WTC11 (cell line): ENCODE measurements at regions not wholly inside any gene's neighbourhood (a gene's known extent, or its start where the extent isn't known, plus 50 kb on each side); places are given as distances from the start of the nearest gene placed in this dataset.

Source experiments
- ATAC-seq: fragments of 200-7000 bp; cut with Tn5 transposase; 2 replicates; pipeline ENCODE4 v1.10.0; 2021; ENCODE audit warnings: mild to moderate bottlenecking, moderate library complexity
- CTCF ChIA-PET: fragments of 300-600 bp; sonication (Branson Sonifier 250); formaldehyde crosslinking; loops from one replicate; lab custom pipeline; 2021; ENCODE audit warnings: antibody characterized with exemption; lab: Charles Lee
- POLR2A ChIA-PET: fragments of 350-600 bp; sonication (Branson Sonifier 250); formaldehyde crosslinking; loops from one replicate; lab custom pipeline; 2021; ENCODE audit warnings: antibody characterized with exemption; lab: Charles Lee
- DNase-seq: peaks from one replicate; pipeline ENCODE4 v3.0.0; 2021; ENCODE audit warnings: low spot score
- H3K27ac Mint-ChIP-seq: 2 replicates; pipeline ENCODE4 v1.8.0; 2021; ENCODE audit warnings: mixed read lengths
- H3K27me3 Mint-ChIP-seq: 2 replicates; pipeline ENCODE4 v1.8.0; 2021; ENCODE audit warnings: low read depth, mild to moderate bottlenecking, moderate library complexity, mixed read lengths
- H3K36me3 Mint-ChIP-seq: 2 replicates; pipeline ENCODE4 v1.8.0; 2021; ENCODE audit warnings: mixed read lengths
- H3K4me1 Mint-ChIP-seq: 2 replicates; pipeline ENCODE4 v1.8.0; 2022; ENCODE audit warnings: mixed read lengths
- H3K4me3 Mint-ChIP-seq: 2 replicates; pipeline ENCODE4 v1.8.0; 2021; ENCODE audit warnings: mild to moderate bottlenecking, moderate library complexity, mixed read lengths
- H3K9me3 Mint-ChIP-seq: 2 replicates; pipeline ENCODE4 v1.8.0; 2021; ENCODE audit warnings: mixed read lengths
- ATF3 ChIP-seq: sonication (generic); formaldehyde crosslinking; conservative IDR thresholded peaks from 2 replicates; pipeline ENCODE4 v1.8.1; 2022; ENCODE audit warnings: mild to moderate bottlenecking, missing genetic modification reagents
- E2F5 ChIP-seq: sonication (generic); formaldehyde crosslinking; IDR thresholded peaks from 2 replicates; pipeline ENCODE4 v1.8.1; 2022; ENCODE audit warnings: mild to moderate bottlenecking, moderate library complexity, missing genetic modification reagents
- ELF4 ChIP-seq: sonication (generic); formaldehyde crosslinking; IDR thresholded peaks from 2 replicates; pipeline ENCODE4 v1.8.1; 2022; ENCODE audit warnings: low read depth, mild to moderate bottlenecking, moderate library complexity, missing genetic modification reagents
- ERG ChIP-seq: fragments of 250-450 bp; sonication (Bioruptor Pico); IDR thresholded peaks from 2 replicates; pipeline ENCODE4 v1.8.0; 2021; ENCODE audit warnings: mild to moderate bottlenecking
- ESRRA ChIP-seq: sonication (generic); formaldehyde crosslinking; IDR thresholded peaks from 2 replicates; pipeline ENCODE4 v1.8.1; 2022; ENCODE audit warnings: mild to moderate bottlenecking, missing genetic modification reagents, borderline replicate concordance
- FOXK1 ChIP-seq: sonication (generic); formaldehyde crosslinking; IDR thresholded peaks from 2 replicates; pipeline ENCODE4 v1.8.0; 2022; ENCODE audit warnings: mild to moderate bottlenecking, moderate library complexity, missing genetic modification reagents
- GABPB1 ChIP-seq: sonication (generic); formaldehyde crosslinking; IDR thresholded peaks from 2 replicates; pipeline ENCODE4 v1.8.1; 2023; ENCODE audit warnings: mild to moderate bottlenecking, missing genetic modification reagents
- NFATC4 ChIP-seq: fragments of 250-450 bp; sonication (Bioruptor Pico); IDR thresholded peaks from 2 replicates; pipeline ENCODE4 v1.9.0; 2021; ENCODE audit warnings: mild to moderate bottlenecking
- NR2C2 ChIP-seq: sonication (generic); formaldehyde crosslinking; IDR thresholded peaks from 2 replicates; pipeline ENCODE4 v1.8.0; 2022; ENCODE audit warnings: mild to moderate bottlenecking, missing genetic modification reagents
- PREB ChIP-seq: sonication (generic); formaldehyde crosslinking; IDR thresholded peaks from 2 replicates; pipeline ENCODE4 v1.8.1; 2022; ENCODE audit warnings: mild to moderate bottlenecking, missing genetic modification reagents, moderate library complexity, borderline replicate concordance
- SP1 ChIP-seq: sonication (generic); formaldehyde crosslinking; conservative IDR thresholded peaks from 2 replicates; pipeline ENCODE4 v1.8.1; 2022; ENCODE audit warnings: missing genetic modification reagents
- USF2 ChIP-seq: sonication (generic); formaldehyde crosslinking; IDR thresholded peaks from 2 replicates; pipeline ENCODE4 v1.8.1; 2023; ENCODE audit warnings: mild to moderate bottlenecking, missing genetic modification reagents, moderate library complexity
- ZNF232 ChIP-seq: sonication (generic); formaldehyde crosslinking; IDR thresholded peaks from 2 replicates; pipeline ENCODE4 v1.8.0; 2022; ENCODE audit warnings: mild to moderate bottlenecking, missing genetic modification reagents
- ZNF263 ChIP-seq: sonication (generic); formaldehyde crosslinking; IDR thresholded peaks from 2 replicates; pipeline ENCODE4 v1.8.1; 2022; ENCODE audit warnings: low read depth, mild to moderate bottlenecking, moderate library complexity, missing genetic modification reagents
- ZNF396 ChIP-seq: fragments of 250-450 bp; sonication (Bioruptor Pico); IDR thresholded peaks from 2 replicates; pipeline ENCODE4 v1.8.0; 2021; ENCODE audit warnings: mild to moderate bottlenecking, moderate library complexity, borderline replicate concordance
- ZNF423 ChIP-seq: fragments of 250-450 bp; sonication (Bioruptor Pico); IDR thresholded peaks from 2 replicates; pipeline ENCODE4 v2.1.2; 2022; ENCODE audit warnings: mild to moderate bottlenecking, moderate library complexity
- ZNF425 ChIP-seq: fragments of 250-450 bp; sonication (Bioruptor Pico); conservative IDR thresholded peaks from 2 replicates; pipeline ENCODE4 v1.9.0; 2021; ENCODE audit warnings: mild to moderate bottlenecking
- ZSCAN18 ChIP-seq: fragments of 250-450 bp; sonication (Bioruptor Pico); IDR thresholded peaks from 2 replicates; pipeline ENCODE4 v2.1.2; 2022; ENCODE audit warnings: mild to moderate bottlenecking, moderate library complexity

GRCh38 chr1:58430421-58431275 lies 115.9 kb downstream of the OMA1 start:
- no peak for ATAC-seq
- Mint-ChIP-seq H3K27ac (no peak overlapping the region), H3K36me3 (no peaks in the 10 kb centered on the region), H3K4me1 (no peaks in the 10 kb centered on the region), H3K27me3 (no peaks in the 10 kb centered on the region), H3K4me3 (no peak overlapping the region)
- no peak for DNase-seq
- CTCF ChIA-PET: no interaction called here
- no peak for TF ChIP-seq ZNF423 (CRISPR knock-in tag)
- no peak for TF ChIP-seq PREB (CRISPR knock-in tag)
- TF ChIP-seq NFATC4: no peak
- TF ChIP-seq ZNF425 (CRISPR knock-in tag): no peak
- TF ChIP-seq, all 79 proteins: peak for 0
- POLR2A ChIA-PET: no interaction called here
- peaks cover 4% of the 10 kb centered on the region for H3K9me3 Mint-ChIP-seq

GRCh38 chr1:58426918-58427317 lies 119.6 kb downstream of the OMA1 start:
- ATAC-seq (no peak), DNase-seq (no peak)
- ChIA-PET CTCF (no interaction called here), POLR2A (no interaction called here)
- Mint-ChIP-seq H3K27ac (no peak overlapping the region), H3K36me3 (no peaks in the 10 kb centered on the region), H3K27me3 (no peaks in the 10 kb centered on the region; the same call in 1 of the 2 replicates), H3K4me1 (no peaks in the 10 kb centered on the region), H3K4me3 (no peak overlapping the region), H3K9me3 (peaks cover 4% of the 10 kb centered on the region)
- TF ChIP-seq SP1 (CRISPR knock-in tag): no peak
- no peak for TF ChIP-seq ZNF396 (CRISPR knock-in tag)
- no peak for TF ChIP-seq ELF4
- TF ChIP-seq ATF3 (CRISPR knock-in tag): no peak
- TF ChIP-seq ZNF263 (CRISPR knock-in tag): no peak
- TF ChIP-seq ZSCAN18 (CRISPR knock-in tag): no peak
- no peak for TF ChIP-seq ZNF232 (CRISPR knock-in tag)
- TF ChIP-seq E2F5 (CRISPR knock-in tag): no peak
- TF ChIP-seq FOXK1: no peak
- TF ChIP-seq NR2C2: no peak
- TF ChIP-seq ESRRA: no peak
- TF ChIP-seq USF2 (CRISPR knock-in tag): no peak
- no peak for TF ChIP-seq ERG (CRISPR knock-in tag)
- TF ChIP-seq ZNF425 (CRISPR knock-in tag): no peak
- no peak for TF ChIP-seq GABPB1 (CRISPR knock-in tag)
